Activated CD8-positive, alpha-beta memory T cell treated with anti-CD3 and anti-CD28 coated beads for 48 hours (primary cell): ENCODE measurements at regions not wholly inside any gene's neighbourhood (a gene's known extent, or its start where the extent isn't known, plus 50 kb on each side); places are given as distances from the start of the nearest gene placed in this dataset.

ENCODE experiments used
- DNase-seq, 3 experiments: peaks; one replicate each; pipeline ENCODE4 v3.0.0-alpha.2; 2020; ENCODE audit warnings: low read depth in 2 of 3, low spot score in 2 of 3

DNA sequence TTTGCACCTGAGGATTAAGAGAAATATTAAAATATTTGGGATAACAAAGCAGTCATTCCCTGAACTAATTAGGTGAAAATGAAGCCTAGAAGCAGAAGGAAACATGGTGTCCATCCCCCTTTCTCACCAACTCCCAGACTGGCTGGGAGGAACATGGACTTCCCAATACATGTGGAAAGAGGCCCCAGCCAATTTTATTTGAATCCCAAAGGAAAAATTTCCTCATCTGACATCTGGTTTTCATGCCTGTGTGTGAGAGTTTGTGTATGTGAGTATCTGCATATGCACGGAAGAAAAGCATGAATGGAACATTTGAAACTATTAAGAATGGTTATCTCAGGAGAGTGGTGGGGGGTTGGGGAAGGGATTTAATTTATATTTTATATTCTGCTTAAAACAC is 84.3 kb downstream of the COPS8 start:
- DNase-seq, result no peak

DNA sequence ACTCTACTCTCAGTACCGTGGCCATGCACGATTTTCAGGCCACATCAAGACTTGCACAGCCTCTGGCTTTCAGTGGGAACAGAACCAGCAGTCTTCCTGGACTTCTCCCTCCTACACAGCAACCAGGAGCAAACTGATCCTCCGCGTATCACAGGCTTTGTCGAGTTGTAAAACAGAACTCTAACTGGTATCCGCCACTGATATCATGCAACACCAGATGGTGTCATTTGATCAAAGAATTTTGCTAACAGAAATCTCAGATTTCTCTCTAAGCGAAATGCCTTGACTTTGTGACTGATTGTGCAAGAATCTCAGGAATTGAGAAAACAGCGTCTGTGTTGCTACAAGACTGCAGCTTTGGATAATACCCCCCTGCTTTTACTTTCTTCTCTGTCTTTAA is 85.7 kb downstream of the COPS8 start:
- no peak for DNase-seq

DNA sequence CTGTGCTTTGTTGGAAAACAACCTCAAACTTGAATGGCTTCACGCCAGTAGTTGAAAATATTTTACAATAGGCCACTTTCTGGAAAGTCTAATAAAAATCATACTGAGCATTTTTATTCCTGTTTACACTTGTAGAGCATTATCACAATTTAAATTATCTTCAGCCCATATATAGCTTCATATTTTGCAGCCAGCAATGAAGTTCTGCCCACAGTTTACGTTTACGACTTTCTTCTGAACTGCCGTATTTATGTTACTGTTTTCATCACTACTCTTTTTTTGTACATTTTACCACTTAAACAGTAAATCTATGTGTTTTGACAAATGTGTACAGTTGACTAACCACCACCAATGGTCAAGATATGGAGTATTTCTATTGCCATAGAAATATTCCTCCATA is 86.2 kb downstream of the COPS8 start:
- DNase-seq, result no peak

DNA sequence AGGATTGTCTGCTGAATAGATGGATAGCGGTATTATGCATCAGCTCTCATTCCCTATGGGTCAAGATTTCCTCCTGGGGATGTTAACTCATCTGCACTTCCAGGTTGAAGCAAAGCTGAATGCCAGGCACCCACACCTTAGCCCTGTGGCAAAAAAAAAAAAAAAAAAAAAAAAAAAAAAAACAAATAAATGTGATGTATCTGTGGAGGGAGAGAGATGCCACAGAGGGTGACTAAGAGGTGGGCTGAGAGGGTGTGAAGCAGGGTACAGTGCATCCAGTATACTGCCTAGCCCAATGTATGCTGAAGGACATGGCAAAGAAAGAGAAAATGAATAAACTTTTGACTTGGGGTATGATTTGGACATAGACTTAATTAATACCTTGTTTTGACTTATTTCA is 91.4 kb downstream of the COPS8 start:
- DNase-seq, result no peak

DNA sequence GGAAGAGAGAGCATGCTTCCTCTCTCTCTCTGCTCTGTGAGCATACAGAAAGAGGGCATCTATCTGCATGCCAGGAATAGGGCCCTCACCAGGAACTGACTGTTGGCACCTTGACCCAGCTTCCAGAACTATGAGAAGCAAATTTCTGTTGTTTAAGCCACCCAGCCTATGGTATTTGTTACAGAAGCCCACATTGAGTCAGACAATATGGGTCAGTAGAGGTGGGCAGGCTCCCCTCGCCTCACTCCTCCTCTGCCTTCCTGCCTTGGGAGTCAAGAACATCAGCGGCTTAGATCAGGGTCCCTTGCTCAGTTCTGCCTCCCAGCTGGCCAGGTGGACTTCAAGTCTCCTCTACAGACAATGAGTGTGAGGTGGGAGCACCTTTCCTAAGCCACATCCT is 92.3 kb downstream of the COPS8 start:
- DNase-seq, result no peak

DNA sequence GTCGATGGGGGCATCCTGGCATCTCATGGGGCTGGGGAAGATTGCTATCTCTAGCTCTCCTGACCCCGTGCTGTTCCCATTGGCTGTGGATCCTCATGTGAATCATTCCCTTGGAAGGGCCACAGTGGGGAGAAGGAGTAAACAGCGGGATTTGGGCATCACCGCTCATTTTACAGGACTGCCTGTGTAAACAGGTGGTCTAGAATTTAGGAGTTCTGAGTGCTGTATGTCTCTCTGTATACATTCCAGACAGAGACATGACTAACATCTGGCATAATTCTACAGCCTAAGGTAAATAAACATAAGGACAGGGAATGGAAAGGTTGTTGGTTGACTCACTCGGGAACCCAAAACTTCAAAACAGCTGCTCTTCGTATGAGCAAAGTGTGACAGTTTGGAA is 92.7 kb downstream of the COPS8 start:
- DNase-seq, result no peak

DNA sequence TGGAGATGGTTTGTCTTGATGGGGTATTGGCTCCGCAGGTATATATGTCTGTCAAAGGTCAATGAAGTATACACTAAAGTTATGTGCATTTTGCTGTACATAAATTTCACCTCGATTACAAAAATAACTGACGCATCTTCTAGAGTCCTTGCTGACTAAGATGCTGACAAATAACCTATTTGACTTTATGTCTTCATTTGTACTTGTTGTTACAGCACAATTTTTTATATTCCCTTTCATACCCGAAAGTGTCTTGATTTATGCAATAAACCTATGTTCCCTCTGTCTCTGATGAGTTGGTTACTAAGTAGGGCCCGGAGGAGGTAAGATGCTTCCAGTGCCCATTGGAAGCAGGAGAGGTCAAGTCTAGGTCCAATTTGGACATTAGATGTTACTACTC is 93.5 kb downstream of the COPS8 start:
- DNase-seq, result no peak

DNA sequence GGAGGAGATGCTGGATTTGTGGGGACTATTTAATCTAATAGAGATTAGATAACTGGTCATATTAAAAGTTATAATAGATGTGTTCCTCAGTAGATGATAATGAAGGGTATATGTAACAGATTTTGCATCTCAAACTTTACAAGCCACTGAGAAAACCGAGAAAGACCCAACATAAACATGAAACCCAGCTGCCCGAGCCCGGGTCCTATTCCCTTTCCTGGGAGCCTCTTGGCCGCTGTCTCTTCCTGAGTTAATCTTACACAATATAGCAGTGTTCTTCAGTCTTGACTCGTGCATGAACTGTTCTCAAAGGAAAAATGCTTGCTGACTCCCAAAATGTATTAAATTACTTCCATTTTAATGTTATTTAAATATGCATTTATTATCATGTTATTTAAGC is 94.5 kb downstream of the COPS8 start:
- no peak for DNase-seq

DNA sequence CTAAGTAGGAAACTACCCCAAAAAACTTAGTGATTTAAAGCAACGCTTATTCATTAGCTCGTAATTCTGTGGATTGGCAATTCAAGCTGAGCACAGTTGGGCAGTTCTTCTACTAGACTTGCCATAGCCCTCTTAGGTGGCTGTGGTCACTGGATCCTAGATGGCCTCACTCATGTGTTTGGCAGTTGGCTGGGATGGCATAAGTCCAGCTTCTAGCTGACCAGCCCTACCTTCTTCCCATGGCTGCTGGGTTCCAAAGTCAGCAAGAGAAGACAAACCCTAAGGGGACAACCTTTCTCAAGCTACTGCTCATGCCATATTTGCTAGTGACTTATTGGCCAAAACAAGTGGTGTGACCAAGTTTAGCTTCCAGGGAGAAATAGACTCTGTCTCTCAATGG is 95.3 kb downstream of the COPS8 start:
- DNase-seq, result no peak

DNA sequence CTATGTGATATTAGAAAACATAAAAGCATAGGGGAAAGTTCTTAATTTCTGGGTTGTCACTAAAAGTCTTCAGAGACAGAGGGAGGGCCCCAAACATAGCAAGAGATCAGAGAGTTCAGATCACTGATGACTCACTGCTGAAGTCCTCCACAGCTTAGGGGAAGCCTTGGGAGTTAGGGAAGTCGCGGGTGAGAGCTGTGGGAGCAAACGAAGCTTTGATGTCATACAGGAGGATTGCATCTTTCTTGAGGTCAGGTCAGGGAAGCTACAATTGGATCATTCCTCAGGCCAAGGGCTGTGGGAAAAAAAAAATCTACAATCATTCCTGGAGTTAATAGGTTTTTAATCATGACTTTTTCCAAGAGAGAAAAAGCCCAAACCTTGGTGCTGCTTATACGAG is 96.2 kb downstream of the COPS8 start:
- DNase-seq, result no peak

DNA sequence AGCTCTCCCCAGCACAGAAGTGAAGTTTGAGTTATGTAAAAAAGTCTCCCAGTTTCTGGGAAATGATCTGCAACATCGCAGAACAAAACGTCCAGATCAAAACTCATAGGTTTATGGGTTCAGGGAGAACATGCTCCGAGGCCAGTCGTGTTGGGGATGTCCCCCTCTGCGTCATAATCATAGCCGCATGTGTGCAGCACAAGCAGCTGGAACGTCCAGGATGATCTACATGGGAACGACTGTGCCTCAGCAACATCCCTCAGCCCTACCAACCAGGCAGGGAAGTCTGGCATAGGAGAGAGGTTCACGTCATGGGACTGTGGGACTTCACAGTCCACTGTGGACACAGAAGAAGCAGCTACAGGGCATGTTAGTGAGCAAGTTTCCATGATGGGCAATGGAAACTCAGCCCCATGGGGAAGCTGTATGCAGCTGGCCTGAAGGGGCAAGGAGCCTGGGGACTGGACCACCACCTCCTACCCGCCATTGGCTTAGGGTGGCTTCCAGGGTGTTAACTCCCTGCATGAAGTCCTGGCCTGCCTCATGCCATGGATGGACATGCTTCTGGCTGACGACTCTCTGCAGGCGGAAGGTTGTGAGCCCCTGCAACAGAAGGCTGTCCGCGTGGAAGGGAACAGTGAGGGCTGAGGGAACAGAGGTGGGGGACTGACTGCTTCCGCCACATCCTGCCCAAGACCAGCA is 96.9 kb downstream of the COPS8 start:
- DNase-seq, result no peak

DNA sequence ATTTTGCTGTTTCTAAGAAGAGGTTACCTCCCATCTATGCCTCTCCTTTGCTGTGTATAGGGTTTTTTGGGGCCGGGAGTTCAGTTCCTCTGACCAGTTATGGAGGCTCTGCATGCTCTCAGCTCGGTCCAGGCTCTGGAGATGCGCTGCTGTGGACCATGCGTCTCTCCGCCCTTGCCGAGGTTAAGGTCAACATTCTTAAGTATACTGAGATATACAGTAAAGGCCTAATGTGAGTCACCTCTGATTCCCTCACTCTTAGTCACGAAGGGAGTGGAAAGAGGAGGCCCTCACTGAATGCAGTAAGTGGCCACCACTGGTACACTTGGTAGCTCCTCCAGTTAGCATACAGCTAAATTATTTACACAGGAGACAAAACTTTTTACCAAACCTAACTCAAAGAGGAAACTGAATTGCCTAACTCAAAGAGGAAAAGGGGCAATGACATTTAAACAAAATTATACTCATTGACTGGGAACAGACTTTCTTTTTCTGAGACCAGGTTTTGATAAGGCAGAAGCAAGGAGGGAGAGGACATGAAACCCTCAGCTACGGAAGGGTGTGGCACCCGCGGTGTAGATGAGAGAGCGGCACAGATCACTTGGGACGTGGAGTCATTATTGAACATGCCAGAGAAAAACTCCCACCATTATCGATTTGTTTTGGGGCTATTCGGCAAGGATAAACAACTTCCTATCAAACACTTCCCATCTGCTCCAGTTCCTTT is 98.7 kb downstream of the COPS8 start:
- no peak for DNase-seq

DNA sequence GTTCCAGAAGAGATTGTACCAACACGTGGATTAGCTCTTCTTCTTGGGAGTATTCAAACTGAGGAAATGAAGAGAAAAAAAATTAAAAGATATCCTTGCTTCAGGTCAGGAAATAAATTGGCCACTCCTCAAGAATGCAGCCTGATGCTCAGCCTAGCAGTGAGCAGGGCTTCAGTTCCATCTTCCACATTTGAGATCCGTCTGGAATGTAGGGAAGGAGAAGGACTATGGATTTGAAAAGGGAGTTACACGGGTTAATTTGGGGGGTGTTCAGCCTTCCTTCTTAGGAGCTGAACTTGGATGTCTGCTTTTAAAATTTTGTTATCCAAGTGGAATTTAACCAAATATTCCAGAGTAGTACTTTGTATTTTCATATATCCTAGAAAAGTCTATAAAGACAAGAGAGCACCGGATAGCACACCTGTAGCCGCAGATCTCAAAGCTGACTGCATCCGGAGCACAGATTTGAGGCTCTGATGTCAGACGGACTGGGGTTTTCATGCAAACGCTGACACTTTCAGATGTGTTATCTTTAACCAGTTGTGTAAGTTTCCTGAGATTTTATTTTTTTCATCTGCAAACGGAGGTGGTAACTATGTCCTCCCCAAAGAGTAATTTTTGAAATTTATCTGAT is 99.3 kb downstream of the COPS8 start:
- DNase-seq, result no peak

DNA sequence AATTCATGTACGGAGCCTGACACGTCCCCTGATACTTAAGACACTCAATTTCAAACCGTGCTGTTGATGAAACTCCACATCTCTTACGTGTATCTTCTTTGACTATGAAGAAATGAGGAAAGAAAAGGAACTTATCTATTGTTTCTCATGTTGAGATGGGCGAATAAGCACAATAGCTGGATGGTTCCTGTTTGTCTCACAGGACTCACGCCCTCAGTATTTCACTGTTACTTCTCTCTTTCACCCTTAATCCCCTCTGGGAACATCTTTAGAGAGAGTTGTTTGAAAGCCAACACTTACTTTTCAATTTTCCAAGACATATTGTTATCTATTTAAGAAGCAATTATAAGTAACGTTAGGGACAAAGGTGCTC is 99.8 kb downstream of the COPS8 start:
- DNase-seq, result no peak

DNA sequence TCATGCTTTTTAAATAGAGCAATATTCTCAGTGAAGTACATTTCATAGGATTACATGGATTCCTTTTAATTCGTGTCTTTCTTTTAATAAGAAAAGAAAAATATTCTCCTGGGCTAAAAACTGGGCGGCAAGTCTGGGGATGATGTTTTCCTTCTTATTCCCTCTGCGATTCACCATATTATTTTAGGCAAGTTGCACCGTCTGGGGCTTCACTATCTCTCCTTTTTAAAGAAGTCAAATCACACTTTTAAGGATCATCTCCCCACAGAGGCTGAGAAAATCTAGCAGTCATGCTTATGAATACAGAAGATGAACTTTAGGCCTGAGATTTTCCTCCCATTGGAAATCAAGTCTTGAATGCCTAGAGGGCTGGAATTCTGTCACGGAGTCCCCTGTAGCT is 104.1 kb downstream of the COPS8 start:
- DNase-seq, result no peak

DNA sequence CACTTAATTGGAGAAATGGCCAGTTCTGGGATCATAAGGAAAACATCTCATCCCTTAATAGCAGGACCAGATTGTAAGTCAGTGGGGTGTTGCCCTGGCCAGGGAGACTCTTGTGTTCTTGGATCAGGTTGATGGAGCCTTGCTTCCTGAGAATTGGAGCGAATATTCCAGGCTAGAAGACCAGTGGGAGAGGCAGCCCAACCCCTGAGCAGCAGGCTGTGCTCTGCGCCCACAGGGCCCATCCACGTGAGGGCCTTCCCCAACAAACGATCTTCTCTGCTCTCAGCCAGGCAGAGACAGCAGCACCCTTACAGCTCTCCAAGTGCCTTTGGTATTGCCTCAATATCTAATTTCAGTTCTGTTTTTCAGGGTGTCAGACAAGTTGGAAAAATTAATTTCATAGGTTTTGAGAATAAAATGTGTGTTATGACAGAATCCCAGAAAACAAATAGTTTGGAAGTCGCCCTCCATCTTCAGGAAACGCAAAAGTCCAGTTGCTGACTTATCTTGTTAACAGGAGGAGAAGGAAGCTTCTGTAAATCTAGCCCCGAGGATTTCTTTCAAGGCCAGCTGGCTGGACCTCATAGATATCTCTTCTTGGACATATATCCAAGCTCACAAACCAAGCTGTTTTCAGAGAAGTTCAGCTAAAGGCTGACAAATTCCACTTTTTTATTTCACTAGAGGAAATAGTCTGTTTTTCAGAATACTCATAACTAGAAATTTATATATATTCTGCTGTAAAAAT is 105.5 kb downstream of the COPS8 start:
- DNase-seq, result no peak

DNA sequence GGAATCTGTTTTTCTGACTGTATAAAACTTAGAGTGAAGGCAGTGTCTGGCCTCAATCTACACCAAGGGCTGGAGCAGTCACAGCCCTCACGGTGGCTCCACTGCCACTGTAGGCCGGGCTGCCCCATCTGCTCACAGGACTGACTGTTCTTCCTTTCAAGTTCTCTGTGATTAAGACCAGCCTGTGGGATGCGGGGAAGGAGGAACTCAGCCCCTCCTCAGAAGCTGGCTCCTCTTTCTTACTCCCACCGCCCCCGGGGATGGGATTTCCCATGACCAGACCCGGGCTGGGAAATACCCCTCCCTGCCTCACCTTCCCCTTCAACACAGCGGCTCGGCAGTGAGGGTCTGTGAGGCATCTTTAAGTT is 106.0 kb downstream of the COPS8 start:
- DNase-seq, result no peak

DNA sequence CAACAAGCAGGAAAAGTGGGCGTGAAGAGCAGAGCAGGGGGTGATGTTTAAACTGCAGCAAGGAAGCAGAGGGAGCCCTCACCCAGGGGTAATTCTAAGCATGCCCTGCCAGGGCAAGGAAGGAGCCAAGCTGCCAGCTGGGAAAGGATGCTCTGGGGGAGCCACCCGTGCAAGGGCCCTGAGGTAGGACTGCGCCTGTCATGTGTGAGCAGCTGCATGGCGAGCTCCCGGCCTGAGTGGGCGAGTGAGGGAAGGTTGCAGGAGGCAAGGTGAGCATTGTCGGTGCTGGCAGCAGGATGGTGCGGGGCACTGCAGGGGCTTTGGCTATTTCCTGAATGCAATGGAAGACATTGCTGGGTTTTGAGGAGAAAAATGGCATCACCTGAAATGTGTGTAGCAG is 107.2 kb downstream of the COPS8 start:
- no peak for DNase-seq

DNA sequence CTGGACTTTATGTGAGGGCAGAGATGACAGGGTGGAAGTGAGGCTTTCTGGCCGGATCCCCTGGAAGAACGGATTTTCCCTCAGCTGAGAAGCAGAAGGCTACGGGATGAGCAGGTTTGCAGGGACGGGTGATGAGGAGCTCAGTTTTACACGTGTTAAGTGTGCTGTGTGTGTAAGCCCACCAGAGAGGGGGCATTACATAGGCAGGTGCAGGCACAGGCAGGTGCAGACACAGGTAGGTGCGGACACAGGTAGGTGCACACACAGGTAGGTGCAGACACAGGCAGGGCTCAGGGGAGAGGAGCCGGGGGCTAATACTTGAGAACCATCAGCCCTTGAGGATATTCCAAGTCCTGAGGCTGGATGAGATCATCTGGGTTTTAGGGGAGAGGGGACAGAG is 107.7 kb downstream of the COPS8 start:
- DNase-seq, result no peak

DNA sequence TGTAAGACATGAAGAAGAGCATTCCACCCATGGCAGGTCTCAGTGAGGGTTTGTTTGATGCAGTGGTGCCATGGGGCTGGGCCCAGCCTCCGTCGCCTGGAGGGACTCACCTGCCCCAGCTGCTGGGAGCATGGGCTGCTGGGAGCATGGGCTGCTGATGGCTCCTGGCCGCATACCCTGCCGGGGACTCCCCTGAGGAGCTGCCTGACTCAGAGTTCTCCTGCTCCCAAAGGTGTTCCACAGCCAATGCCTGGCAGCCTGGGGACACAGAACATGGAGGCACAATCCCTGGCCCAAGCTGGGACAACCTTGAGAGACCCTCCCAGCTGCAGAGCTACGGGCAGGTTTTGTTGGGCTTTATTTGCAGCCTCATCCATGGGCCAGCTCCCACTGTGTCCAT is 108.4 kb downstream of the COPS8 start:
- no peak for DNase-seq

DNA sequence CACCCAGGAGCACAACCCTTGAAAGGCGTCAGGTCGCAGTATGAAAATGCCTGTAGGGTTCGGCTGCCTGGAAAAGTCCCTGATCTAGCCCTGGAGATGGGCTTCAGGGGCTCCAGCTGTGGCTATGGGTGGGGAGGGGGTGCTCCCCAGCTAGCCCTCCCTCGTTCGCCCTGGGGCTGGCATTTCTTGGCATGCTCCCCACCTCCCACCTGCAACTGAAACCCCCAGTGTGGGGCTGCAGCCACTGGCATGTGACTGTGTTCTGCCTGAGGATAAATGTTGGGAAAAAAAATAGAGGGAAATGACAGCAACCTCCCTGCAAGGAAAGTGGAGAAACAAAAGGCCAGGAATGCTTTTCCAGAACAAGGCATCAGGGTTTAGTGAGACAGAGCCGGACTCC is 109.2 kb downstream of the COPS8 start:
- DNase-seq, result no peak
